NCI-H1092 treated with DMSO at 0.1 percent for 48 hours (cell line): ENCODE measurements at regions not wholly inside any gene's neighbourhood (a gene's known extent, or its start where the extent isn't known, plus 50 kb on each side); places are given as distances from the start of the nearest gene placed in this dataset.
"Not testable (repeated sequence)": the region's sequence is repeated elsewhere in the genome, so short reads cannot be mapped to it uniquely, and the experiment has no call there.

Source experiments
- DNase-seq: peaks from one replicate; lab custom pipeline; 2025; lab: John Stamatoyannopoulos, UW

DNA sequence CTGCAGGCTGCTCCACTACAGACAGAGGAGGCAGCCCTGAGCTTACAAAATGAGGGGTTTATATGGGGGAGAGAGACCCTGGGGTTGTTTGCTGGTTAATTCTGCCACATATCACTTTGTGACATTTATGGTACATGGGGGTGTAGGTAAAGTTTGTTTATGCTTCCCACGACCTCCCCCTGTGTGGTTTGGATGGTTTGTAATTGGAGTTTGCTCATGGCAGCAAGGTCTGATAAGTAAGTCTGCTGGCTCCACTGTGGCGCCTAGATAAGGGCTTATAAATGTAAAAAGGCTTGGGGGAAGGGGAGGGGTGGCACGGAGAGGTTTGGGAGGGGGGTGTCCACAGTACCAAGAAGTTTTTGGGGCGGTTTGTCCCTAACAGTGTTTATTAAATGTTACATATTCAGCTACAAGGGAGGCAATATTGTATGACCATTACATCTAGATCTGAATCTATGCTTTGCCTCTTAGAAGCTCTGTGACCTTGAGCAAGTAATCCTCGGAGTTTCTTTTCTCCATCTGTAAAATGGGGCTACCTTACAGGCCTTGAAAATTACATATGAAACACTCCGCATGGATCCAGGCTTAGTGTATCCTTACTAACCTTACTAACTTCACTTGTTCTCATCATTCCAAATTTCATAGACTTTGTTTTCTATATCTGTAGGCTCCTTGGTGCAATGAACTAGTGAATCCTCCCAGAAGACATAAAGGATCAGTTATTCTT is 204.8 kb upstream of the NOX3 start:
- no peak for DNase-seq

DNA sequence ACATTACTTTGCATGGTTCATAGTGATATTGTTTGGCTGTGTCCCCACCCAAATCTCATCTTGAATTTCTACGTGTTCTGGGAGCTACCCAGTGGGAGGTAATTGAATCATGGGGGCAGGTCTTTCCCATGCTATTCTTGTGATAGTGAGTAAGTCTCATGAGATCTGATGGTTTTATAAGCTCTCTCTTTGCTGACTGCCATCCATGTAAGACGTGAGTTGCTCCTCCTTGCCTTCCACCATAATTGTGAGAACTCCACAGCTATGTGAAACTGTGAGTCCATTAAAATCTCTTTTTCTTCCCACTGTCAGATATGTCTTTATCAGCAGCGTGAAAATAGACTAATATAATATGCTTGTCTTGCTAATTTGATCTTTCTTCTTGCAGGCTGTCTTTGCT is 200.4 kb upstream of the NOX3 start:
- DNase-seq = no peak

DNA sequence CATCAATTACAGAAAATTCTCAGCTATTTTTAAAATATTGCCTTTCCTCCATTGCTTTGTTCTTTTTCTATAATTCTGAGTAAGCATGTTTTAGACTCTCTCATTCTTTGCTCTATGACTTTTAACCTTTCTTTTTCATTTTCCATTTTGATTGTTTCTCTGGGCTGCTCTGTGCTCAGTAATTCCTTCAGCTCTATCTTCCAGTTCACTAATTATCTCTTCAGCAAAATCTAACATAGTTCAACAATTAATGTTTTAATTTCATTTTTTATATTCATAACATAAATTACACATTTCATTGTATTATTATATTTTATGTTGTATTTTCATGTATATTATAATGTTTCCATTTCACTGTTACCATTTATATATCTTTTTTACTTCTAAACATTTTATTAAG is 198.8 kb upstream of the NOX3 start:
- no peak for DNase-seq

DNA sequence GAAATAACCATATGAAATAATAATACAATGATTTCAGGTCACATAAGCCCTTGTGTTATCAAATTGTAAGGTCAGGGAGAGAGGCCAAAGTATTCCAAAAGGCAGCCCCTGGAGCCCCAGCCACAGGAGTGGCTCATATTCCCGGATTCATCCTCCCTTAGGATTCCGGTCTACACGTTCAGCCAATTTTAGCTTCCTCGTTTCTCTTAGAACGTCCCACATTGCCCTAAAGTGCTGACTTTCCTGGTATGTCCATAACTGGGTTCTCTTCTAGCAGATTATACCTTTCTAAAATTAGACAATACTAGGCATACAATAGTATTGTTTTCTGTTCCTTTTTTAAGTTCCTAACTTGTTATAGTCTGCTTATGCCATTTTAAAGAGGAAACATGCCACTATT is 192.7 kb upstream of the NOX3 start:
- no peak for DNase-seq

DNA sequence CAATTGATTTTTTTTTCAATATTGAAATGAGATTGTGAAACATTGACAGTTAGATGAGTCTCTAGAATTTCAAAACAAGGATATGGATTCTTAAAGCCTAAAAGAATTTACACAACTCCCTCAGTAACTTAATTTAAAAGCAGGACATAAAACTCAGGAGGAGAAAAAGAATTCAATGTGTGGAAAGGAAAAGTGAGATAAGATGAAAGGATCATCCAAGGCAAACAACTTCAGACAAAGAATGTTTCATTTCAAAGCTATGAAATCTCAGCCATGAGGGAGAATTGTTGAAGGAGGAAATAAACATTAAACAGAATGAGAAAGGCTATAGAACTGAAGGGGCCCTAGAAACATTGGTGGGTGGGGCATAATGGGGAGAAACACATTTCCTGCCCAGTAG is 191.7 kb upstream of the NOX3 start:
- no peak for DNase-seq

- DNase-seq = no peak
Observed at GRCh38 chr6:155646443-155646842, 190.8 kb upstream of the NOX3 start.

DNA sequence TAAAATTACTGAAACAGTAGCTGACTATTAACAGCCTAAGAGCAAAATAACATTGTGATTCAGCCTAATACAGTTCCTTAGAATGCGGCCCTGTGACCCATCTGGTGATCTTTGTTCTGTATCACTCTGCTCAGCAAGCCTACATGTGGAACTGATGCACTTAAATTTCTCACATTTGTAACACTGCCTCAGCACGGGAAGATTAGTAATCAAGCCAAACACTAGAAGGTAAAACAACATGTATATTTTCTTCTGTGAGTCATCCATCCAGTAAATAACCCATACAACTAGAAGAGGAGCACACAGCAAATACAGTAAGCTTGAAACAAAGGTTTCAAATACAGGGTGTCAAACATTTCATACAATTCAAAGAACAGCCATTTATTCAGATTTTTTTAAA is 189.7 kb upstream of the NOX3 start:
- no peak for DNase-seq

GRCh38 chr6:155641603-155642002 is 186.0 kb upstream of the NOX3 start:
- no peak for DNase-seq

DNA sequence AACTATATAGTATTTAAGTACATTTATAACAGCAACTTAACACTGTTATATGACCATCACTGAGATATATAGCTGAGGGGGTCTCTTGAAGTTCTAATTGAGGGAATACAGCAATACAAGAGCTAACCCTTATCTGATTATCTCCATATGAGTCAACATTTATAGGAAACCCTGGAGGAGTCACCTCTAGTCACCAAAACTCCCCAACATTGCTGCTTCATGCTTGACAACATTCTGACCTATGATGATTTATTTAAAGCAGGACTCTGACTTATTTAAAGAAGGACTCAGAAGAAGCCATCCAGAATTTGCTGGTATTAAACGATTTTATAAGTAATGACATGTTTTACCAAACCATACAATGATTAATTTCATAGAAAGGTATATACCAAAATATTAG is 182.6 kb upstream of the NOX3 start:
- no peak for DNase-seq

DNA sequence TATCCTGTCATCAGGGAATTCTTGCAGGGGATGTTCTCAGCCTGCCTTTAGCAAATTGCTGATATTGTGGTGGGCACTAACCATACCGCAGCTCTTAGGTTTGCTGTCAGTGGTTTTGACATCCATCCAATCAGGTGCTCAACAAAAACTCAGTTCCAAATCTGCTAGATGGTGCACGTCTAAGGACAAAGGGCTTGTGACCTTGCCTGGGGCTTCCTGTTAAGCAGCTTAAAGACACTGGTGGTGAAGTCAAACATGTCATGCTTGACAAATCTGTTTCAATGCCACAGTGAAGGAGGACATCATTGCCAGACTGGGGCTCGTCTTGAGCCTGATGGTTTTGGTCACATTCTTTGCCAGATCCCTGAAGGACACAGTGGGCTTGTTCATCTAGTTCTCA is 179.8 kb upstream of the NOX3 start:
- no peak for DNase-seq

DNA sequence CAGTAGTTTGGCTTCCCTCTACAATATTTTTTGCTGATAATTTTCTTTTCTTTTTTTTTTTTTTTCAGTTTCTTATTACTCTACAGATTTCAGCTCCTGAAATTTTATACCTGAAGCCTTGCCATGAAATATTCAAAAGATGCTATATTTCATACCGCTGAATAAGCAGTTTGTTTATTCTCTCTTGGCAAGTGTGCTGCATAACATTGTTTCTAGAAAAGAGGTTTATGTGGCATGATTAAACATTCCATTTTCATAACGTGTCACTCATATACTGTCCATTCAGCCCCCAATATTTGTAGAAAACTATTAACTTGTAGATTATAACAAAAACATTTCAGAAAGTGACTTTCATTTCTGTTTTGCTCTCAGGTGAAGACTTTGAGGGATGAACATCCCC is 174.4 kb upstream of the NOX3 start:
- no peak for DNase-seq

GRCh38 chr6:155629652-155630051 is 174.0 kb upstream of the NOX3 start:
- no peak for DNase-seq

- no peak for DNase-seq
Observed at GRCh38 chr6:155628306-155628705, 172.7 kb upstream of the NOX3 start.

- DNase-seq = not testable (repeated sequence)
Observed at GRCh38 chr6:155627722-155628212, 172.1 kb upstream of the NOX3 start.

DNA sequence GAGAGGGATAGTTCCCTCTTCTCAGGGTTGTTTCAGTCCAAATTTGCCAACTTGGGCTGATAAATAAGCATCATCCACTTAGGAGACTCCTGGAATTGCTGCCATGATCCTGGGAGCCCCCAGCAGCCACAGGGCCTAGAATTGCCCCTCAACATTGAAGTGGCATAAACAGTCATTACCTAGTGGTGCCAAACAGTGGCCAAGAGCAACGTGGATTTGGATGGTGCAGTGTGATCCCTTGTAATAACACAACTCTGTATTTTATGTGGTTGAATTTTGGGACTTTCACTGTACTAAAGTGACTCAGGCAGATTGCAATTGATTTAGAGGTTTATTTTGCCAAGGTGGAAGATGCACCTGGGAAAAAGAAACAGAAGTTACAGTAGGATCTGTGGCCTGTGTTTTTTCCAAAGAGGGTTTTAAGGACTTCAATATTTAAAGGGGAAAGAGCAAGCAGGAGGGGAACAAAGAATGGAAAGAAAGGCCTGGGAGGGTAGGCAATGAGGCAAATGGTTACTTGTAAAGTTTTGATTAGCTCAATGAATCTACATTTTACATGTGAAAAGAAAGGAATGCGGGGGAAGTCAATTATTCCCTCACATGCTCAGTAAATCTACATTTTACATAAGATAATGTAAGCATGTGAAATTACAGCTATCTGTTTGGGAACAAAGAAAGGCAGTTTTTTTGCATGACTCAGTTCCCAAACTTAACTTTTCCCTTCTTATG is 168.0 kb upstream of the NOX3 start:
- no peak for DNase-seq

DNA sequence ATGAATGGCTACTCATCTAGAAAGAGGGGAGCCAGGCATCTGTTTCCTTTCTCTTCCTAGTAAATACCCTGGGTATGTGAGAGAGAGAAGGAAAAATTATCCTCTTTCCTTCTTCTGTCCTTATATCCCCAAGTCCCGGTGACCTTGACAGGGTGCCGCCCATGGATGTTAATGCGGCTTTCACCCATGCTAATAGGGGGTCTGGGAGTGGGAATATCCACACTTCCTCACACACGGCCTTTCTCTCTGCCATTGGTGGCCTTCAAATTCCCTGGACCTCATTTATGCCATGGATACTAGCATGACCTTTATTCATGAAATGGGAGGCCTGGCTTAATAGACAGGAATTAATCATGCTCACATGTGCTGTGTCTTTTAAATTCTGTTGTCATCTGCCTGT is 159.0 kb upstream of the NOX3 start:
- DNase-seq = no peak

DNA sequence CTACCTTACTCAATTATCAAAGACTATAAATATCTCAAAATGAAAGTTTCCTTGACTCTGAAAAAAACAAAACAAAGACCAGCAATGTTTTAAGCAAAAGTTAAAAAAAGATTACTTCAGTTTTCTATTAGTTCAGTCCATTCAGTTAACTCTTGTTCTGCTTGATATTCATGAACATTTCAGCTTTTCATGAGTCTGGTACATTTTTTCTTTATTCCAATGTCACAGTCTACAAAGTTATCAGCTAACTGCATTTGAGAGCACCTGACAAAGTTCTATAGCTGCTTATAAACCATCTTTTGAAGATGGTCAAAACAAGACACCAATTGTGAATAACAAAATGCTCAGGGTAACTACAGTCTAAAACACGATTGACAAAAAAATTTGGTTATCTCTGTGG is 156.1 kb upstream of the NOX3 start:
- DNase-seq = no peak

- no peak for DNase-seq
Observed at GRCh38 chr6:155604991-155605390, 149.4 kb upstream of the NOX3 start.

DNA sequence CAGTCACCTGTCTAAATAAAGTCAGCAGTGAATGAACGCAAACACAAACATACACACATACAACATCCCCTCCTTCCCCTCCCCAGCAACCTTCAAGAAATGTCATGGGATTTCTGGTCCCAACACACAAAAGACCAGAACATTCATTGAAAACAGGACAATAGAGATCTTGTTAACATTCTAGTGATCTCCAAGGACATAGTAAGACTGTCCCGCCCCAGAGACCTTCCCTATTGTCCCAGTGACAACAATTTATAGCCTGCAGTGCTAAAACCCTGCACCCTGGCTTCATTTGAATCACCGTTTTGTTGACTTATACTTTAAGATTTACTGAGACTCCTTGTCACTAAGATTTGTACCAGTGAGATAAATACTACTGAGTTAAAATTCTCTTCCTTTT is 143.9 kb upstream of the NOX3 start:
- DNase-seq = no peak

DNA sequence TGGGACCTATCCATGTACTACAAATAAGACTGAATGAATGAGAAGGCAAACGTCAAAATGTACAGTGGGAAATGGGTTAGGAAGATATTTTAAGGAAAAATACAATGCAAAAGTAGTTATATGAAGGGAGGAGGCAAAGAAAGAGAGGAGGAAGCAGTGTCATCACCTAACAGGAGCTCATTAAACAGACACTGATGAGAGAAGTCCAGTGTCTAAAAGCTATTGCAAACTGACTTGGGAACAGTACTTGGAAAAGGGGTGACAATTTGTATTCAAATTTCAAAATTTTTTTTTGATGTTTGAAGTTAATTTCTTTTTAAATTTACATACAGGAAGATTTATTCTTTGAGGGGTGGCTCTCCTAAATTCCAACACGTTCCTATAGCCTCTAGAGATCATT is 143.5 kb upstream of the NOX3 start:
- no peak for DNase-seq

DNA sequence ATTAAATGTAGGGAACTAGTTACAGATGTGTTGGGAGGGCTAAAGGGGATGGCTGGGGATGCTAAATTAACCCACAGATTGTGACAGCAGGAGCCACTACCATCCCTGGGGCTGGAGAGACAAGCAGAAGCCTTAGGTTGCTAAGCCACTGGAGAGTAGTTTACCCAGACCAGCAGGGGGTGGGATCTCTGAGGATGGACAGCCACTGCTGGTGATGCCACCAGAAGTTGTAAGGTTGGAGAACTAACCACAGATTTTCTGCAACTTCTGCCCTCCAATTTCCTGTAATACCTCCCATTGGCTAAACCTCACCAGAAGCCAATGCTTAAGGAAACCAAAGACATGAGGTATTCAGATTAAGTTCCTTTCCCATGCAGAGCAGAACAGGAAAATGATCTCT is 139.6 kb upstream of the NOX3 start:
- no peak for DNase-seq

GRCh38 chr6:155591741-155592140 is 136.1 kb upstream of the NOX3 start:
- DNase-seq = no peak

GRCh38 chr6:155589190-155589589 is 133.6 kb upstream of the NOX3 start:
- no peak for DNase-seq

DNA sequence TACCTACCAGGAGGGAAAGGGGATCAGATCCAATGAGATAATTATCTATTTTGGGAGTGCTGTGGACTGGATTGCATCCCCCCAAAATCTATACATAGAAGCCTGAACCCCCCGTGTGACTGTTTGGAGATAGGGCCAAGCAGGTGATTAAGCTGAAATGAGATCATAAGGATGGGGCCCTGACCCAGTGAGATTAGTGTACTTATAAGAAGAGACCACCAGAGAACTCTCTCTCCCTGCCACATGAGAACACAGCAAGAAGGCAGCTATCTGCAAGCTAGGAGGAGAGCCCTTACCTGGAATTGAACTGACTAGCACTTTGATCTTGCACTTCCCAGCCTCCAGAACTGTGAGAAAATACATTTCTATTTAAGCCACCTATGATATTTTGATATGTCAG is 132.2 kb upstream of the NOX3 start:
- DNase-seq = no peak
